HepG2 (cell line): ENCODE measurements at regions not wholly inside any gene's neighbourhood (a gene's known extent, or its start where the extent isn't known, plus 50 kb on each side); places are given as distances from the start of the nearest gene placed in this dataset.

Source experiments
- HBP1 ChIP-seq: IDR thresholded peaks from 2 replicates; pipeline ENCODE4 v1.6.1; 2016; ENCODE audit warnings: low read depth, control low read depth
- PBX3 ChIP-seq: sonication (generic); formaldehyde crosslinking; IDR thresholded peaks from 2 replicates; pipeline ENCODE4 v1.8.1; 2023; ENCODE audit warnings: missing genetic modification reagents, inconsistent platforms, borderline replicate concordance
- PHF5A ChIP-seq: IDR thresholded peaks from one replicate; pipeline ENCODE4 v1.6.1; 2018; ENCODE audit warnings: low read depth, missing genetic modification reagents; ENCODE audit not compliant: unreplicated experiment
- POLR2AphosphoS2 ChIP-seq: IDR thresholded peaks from 2 replicates; pipeline ENCODE4 v1.6.1; 2011; ENCODE audit warnings: low read depth, low read length, improper control_type of control experiment
- SRSF4 ChIP-seq: fragments of 200-400 bp; formaldehyde crosslinking; IDR thresholded peaks from one replicate; pipeline ENCODE4 v1.6.1; 2018; ENCODE audit warnings: mild to moderate bottlenecking, low read depth, low read length, moderate library complexity; ENCODE audit not compliant: poor library complexity, severe bottlenecking
- ZBTB3 ChIP-seq: sonication (generic); formaldehyde crosslinking; IDR thresholded peaks from 2 replicates; pipeline ENCODE4 v1.4.0; 2020; ENCODE audit warnings: low read depth, mild to moderate bottlenecking, moderate library complexity, missing genetic modification reagents, borderline replicate concordance
- ZHX1 ChIP-seq: sonication (generic); formaldehyde crosslinking; IDR thresholded peaks from 2 replicates; pipeline ENCODE4 v1.8.1; 2022; ENCODE audit warnings: low read depth, mild to moderate bottlenecking, missing genetic modification reagents

- TF ChIP-seq POLR2AphosphoS2: no peak
- TF ChIP-seq PHF5A: no peak
- no peak for TF ChIP-seq ZHX1
- TF ChIP-seq SRSF4: no peak
- no peak for TF ChIP-seq ZBTB3
- no peak for TF ChIP-seq PBX3
- no peak for TF ChIP-seq HBP1 (CRISPR knock-in tag)
- TF ChIP-seq, all 625 proteins: peak for 2
Measured at GRCh38 chr20:50420380-50420779, 89.8 kb upstream of the PTPN1 start (continued).
